ENCODE measurements at regions not wholly inside any gene's neighbourhood (a gene's known extent, or its start where the extent isn't known, plus 50 kb on each side); places are given as distances from the start of the nearest gene placed in this dataset.

- Mint-ChIP-seq H3K9me3 (peaks cover 0 to 8% (median under 1%) of the 10 kb centered on the region in 8 donors), H3K4me3 (no peak overlapping the region), H3K27ac (no peak overlapping the region), H3K4me1 (no peaks in the 10 kb centered on the region), H3K27me3 (no peaks in the 10 kb centered on the region), H3K36me3 (no peaks in the 10 kb centered on the region)
- no peak for DNase-seq
- no peaks in the 10 kb centered on the region for H3K27me3 ChIP-seq (ENCODE audit: insufficient read depth, low read length)
- no peak overlapping the region for H3K27ac ChIP-seq (ENCODE audit: low read depth, low read length)
- ChIA-PET POLR2A (ENCODE audit: partially characterized antibody) (no interaction called here), CTCF (ENCODE audit: partially characterized antibody) (no interaction called here)
- no peak overlapping the region for H3K4me3 ChIP-seq (ENCODE audit: low read length in 2 of 2)
- H3K9me3 ChIP-seq (ENCODE audit: control insufficient read depth in 1 of 2, low read length in 2 of 2), result no peaks in the 10 kb centered on the region
- H3K36me3 ChIP-seq (ENCODE audit: insufficient read depth, low read length), result no peaks in the 10 kb centered on the region
- intact Hi-C loops (cut with micrococcal nuclease), result no loop called here
- no peaks in the 10 kb centered on the region for H3K4me1 ChIP-seq (ENCODE audit: insufficient read depth, low read length)
These were observed 334.3 kb downstream of the FIGN start for GRCh38 chr2:163401481-163401880.

GRCh38 chr2:163397451-163397850 is 338.4 kb downstream of the FIGN start:
- Mint-ChIP-seq H3K27me3 (no peaks in the 10 kb centered on the region), H3K4me1 (no peaks in the 10 kb centered on the region), H3K9me3 (peaks cover 0 to 8% (median under 1%) of the 10 kb centered on the region in 8 donors), H3K27ac (no peak overlapping the region), H3K36me3 (no peaks in the 10 kb centered on the region), H3K4me3 (no peak overlapping the region)
- no peaks in the 10 kb centered on the region for H3K36me3 ChIP-seq (ENCODE audit: insufficient read depth, low read length)
- intact Hi-C loops (cut with micrococcal nuclease), result no loop called here
- H3K27me3 ChIP-seq (ENCODE audit: insufficient read depth, low read length), result no peaks in the 10 kb centered on the region
- H3K9me3 ChIP-seq (ENCODE audit: control insufficient read depth in 1 of 2, low read length in 2 of 2), result no peaks in the 10 kb centered on the region
- no peak for DNase-seq
- no peaks in the 10 kb centered on the region for H3K4me1 ChIP-seq (ENCODE audit: insufficient read depth, low read length)
- ChIA-PET CTCF (ENCODE audit: partially characterized antibody) (no interaction called here), POLR2A (ENCODE audit: partially characterized antibody) (no interaction called here)
- no peak overlapping the region for H3K4me3 ChIP-seq (ENCODE audit: low read length in 2 of 2)
- no peak overlapping the region for H3K27ac ChIP-seq (ENCODE audit: low read depth, low read length)

- Mint-ChIP-seq H3K27me3 (no peaks in the 10 kb centered on the region), H3K4me3 (no peak overlapping the region), H3K4me1 (no peaks in the 10 kb centered on the region), H3K36me3 (no peaks in the 10 kb centered on the region), H3K27ac (no peak overlapping the region), H3K9me3 (peaks cover 0 to 6% (median 0%) of the 10 kb centered on the region in 8 donors)
- no peaks in the 10 kb centered on the region for H3K4me1 ChIP-seq (ENCODE audit: insufficient read depth, low read length)
- intact Hi-C loops (cut with micrococcal nuclease), result no loop called here
- CTCF ChIA-PET (ENCODE audit: partially characterized antibody), result no interaction called here
- H3K27me3 ChIP-seq (ENCODE audit: insufficient read depth, low read length), result no peaks in the 10 kb centered on the region
- DNase-seq, result no peak
- POLR2A ChIA-PET (ENCODE audit: partially characterized antibody), result no interaction called here
- H3K9me3 ChIP-seq (ENCODE audit: control insufficient read depth in 1 of 2, low read length in 2 of 2), result no peaks in the 10 kb centered on the region
- H3K27ac ChIP-seq (ENCODE audit: low read depth, low read length), result no peak overlapping the region
- H3K36me3 ChIP-seq (ENCODE audit: insufficient read depth, low read length), result no peaks in the 10 kb centered on the region
- H3K4me3 ChIP-seq (ENCODE audit: low read length in 2 of 2), result no peak overlapping the region
These were observed 340.2 kb downstream of the FIGN start for GRCh38 chr2:163395602-163396001.

DNA sequence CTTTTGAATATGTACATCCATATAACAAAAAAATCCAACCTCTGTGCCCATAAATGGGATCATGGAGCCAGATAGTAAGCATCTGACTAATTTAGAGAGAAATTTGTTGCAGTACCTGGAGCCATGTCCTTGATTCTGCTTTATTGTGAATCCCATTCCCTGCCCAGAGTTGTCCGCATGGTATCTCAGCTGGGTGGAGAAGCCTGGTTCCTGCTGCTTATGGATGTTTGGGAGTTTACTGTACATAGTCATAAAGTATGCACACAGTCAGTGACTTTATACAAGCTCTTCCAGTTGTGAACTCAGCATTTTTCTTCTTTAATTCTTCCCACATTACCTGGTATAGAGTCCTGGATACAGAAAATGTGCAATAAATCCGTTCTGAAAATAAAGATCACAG is 346.0 kb downstream of the FIGN start:
- Histone ChIP-seq H3K27me3 (ENCODE audit: insufficient read depth, low read length) (no peaks in the 10 kb centered on the region), H3K27ac (ENCODE audit: low read depth, low read length) (no peak overlapping the region), H3K4me1 (ENCODE audit: insufficient read depth, low read length) (no peaks in the 10 kb centered on the region), H3K36me3 (ENCODE audit: insufficient read depth, low read length) (no peaks in the 10 kb centered on the region), H3K4me3 (ENCODE audit: low read length in 2 of 2) (no peak overlapping the region), H3K9me3 (ENCODE audit: control insufficient read depth in 1 of 2, low read length in 2 of 2) (no peaks in the 10 kb centered on the region)
- intact Hi-C loops (cut with micrococcal nuclease), result no loop called here
- Mint-ChIP-seq H3K27me3 (no peaks in the 10 kb centered on the region), H3K4me3 (no peak overlapping the region), H3K27ac (no peak overlapping the region), H3K36me3 (no peaks in the 10 kb centered on the region), H3K9me3 (peaks cover 0 to 8% (median 0%) of the 10 kb centered on the region in 8 donors), H3K4me1 (no peaks in the 10 kb centered on the region)
- DNase-seq, result no peak
- ChIA-PET CTCF (ENCODE audit: partially characterized antibody) (no interaction called here), POLR2A (ENCODE audit: partially characterized antibody) (no interaction called here)

- H3K9me3 ChIP-seq (ENCODE audit: control insufficient read depth in 1 of 2, low read length in 2 of 2), result no peaks in the 10 kb centered on the region
- H3K36me3 Mint-ChIP-seq, result no peaks in the 10 kb centered on the region
- no peaks in the 10 kb centered on the region for H3K4me1 ChIP-seq (ENCODE audit: insufficient read depth, low read length)
- peaks cover 0 to 15% (median 5%) of the 10 kb centered on the region in 8 donors for H3K9me3 Mint-ChIP-seq
- no peak overlapping the region for H3K4me3 Mint-ChIP-seq
- H3K4me3 ChIP-seq (ENCODE audit: low read length in 2 of 2), result no peak overlapping the region
- no peaks in the 10 kb centered on the region for H3K36me3 ChIP-seq (ENCODE audit: insufficient read depth, low read length)
- no peak overlapping the region for H3K27ac Mint-ChIP-seq
- H3K27ac ChIP-seq (ENCODE audit: low read depth, low read length), result no peak overlapping the region
- CTCF ChIA-PET (ENCODE audit: partially characterized antibody), result no interaction called here
- POLR2A ChIA-PET (ENCODE audit: partially characterized antibody), result no interaction called here
- H3K27me3 ChIP-seq (ENCODE audit: insufficient read depth, low read length), result no peaks in the 10 kb centered on the region
- intact Hi-C loops (cut with micrococcal nuclease), result no loop called here
- DNase-seq, result no peak
- no peaks in the 10 kb centered on the region for H3K27me3 Mint-ChIP-seq
- H3K4me1 Mint-ChIP-seq, result no peaks in the 10 kb centered on the region
These were observed 360.3 kb downstream of the FIGN start for GRCh38 chr2:163375472-163375871.

DNA sequence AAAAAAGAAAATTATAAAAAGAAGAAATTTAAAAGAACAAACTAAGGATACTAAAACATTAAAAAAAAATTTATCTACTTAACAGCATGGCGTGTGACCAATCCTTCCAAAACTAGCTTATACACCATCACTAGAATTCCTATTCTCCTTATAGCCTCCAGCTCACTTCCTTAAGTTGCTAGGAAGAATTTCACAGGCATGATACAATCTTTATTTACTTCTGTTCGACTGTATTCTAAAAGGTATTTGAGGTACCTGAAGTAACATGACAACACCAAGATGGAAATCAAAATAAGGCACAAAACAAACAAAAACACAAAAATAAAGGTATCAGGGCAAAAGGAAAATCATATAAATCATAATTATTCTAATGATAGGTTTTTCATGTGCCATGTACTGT is 360.7 kb downstream of the FIGN start:
- intact Hi-C loops (cut with micrococcal nuclease), result no loop called here

GRCh38 chr2:163374282-163374681 is 361.5 kb downstream of the FIGN start:
- H3K36me3 Mint-ChIP-seq, result no peaks in the 10 kb centered on the region
- no peak for DNase-seq
- H3K27ac Mint-ChIP-seq, result no peak overlapping the region
- Histone ChIP-seq H3K27me3 (ENCODE audit: insufficient read depth, low read length) (no peaks in the 10 kb centered on the region), H3K4me1 (ENCODE audit: insufficient read depth, low read length) (no peaks in the 10 kb centered on the region), H3K4me3 (ENCODE audit: low read length in 2 of 2) (no peak overlapping the region), H3K36me3 (ENCODE audit: insufficient read depth, low read length) (no peaks in the 10 kb centered on the region), H3K27ac (ENCODE audit: low read depth, low read length) (no peak overlapping the region), H3K9me3 (ENCODE audit: control insufficient read depth in 1 of 2, low read length in 2 of 2) (no peaks in the 10 kb centered on the region)
- H3K27me3 Mint-ChIP-seq, result no peaks in the 10 kb centered on the region
- intact Hi-C loops (cut with micrococcal nuclease), result no loop called here
- CTCF ChIA-PET (ENCODE audit: partially characterized antibody), result no interaction called here
- H3K4me1 Mint-ChIP-seq, result no peaks in the 10 kb centered on the region
- POLR2A ChIA-PET (ENCODE audit: partially characterized antibody), result no interaction called here
- peaks cover 0 to 15% (median 5%) of the 10 kb centered on the region in 8 donors for H3K9me3 Mint-ChIP-seq
- no peak overlapping the region for H3K4me3 Mint-ChIP-seq

More for the DNA sequence above, 360.7 kb downstream of the FIGN start:
- Histone ChIP-seq H3K9me3 (ENCODE audit: control insufficient read depth in 1 of 2, low read length in 2 of 2) (no peaks in the 10 kb centered on the region), H3K36me3 (ENCODE audit: insufficient read depth, low read length) (no peaks in the 10 kb centered on the region), H3K27ac (ENCODE audit: low read depth, low read length) (no peak overlapping the region), H3K27me3 (ENCODE audit: insufficient read depth, low read length) (no peaks in the 10 kb centered on the region), H3K4me3 (ENCODE audit: low read length in 2 of 2) (no peak overlapping the region), H3K4me1 (ENCODE audit: insufficient read depth, low read length) (no peaks in the 10 kb centered on the region)
- no peak for DNase-seq
- H3K9me3 Mint-ChIP-seq, result peaks cover 0 to 15% (median 5%) of the 10 kb centered on the region in 8 donors
- H3K4me1 Mint-ChIP-seq, result no peaks in the 10 kb centered on the region
- no peak overlapping the region for H3K27ac Mint-ChIP-seq
- POLR2A ChIA-PET (ENCODE audit: partially characterized antibody), result no interaction called here
- no peaks in the 10 kb centered on the region for H3K27me3 Mint-ChIP-seq
- CTCF ChIA-PET (ENCODE audit: partially characterized antibody), result no interaction called here
- no peaks in the 10 kb centered on the region for H3K36me3 Mint-ChIP-seq
- no peak overlapping the region for H3K4me3 Mint-ChIP-seq

GRCh38 chr2:163373496-163373895 is 362.3 kb downstream of the FIGN start:
- no peaks in the 10 kb centered on the region for H3K4me1 Mint-ChIP-seq
- H3K27ac ChIP-seq (ENCODE audit: low read depth, low read length), result no peak overlapping the region
- no peak overlapping the region for H3K27ac Mint-ChIP-seq
- H3K4me3 Mint-ChIP-seq, result no peak overlapping the region
- ChIA-PET POLR2A (ENCODE audit: partially characterized antibody) (no interaction called here), CTCF (ENCODE audit: partially characterized antibody) (no interaction called here)
- H3K9me3 Mint-ChIP-seq, result peaks cover 0 to 23% (median 5%) of the 10 kb centered on the region in 8 donors
- no peaks in the 10 kb centered on the region for H3K27me3 Mint-ChIP-seq
- H3K36me3 ChIP-seq (ENCODE audit: insufficient read depth, low read length), result no peaks in the 10 kb centered on the region
- intact Hi-C loops (cut with micrococcal nuclease), result no loop called here
- no peaks in the 10 kb centered on the region for H3K27me3 ChIP-seq (ENCODE audit: insufficient read depth, low read length)
- H3K4me3 ChIP-seq (ENCODE audit: low read length in 2 of 2), result no peak overlapping the region
- DNase-seq, result no peak
- H3K4me1 ChIP-seq (ENCODE audit: insufficient read depth, low read length), result no peaks in the 10 kb centered on the region
- no peaks in the 10 kb centered on the region for H3K9me3 ChIP-seq (ENCODE audit: control insufficient read depth in 1 of 2, low read length in 2 of 2)
- no peaks in the 10 kb centered on the region for H3K36me3 Mint-ChIP-seq

All from CD4-positive, alpha-beta memory T cell (primary cell).